IPS-18a (cell line): ENCODE measurements at regions not wholly inside any gene's neighbourhood (a gene's known extent, or its start where the extent isn't known, plus 50 kb on each side); places are given as distances from the start of the nearest gene placed in this dataset.
"Not testable (repeated sequence)": the region's sequence is repeated elsewhere in the genome, so short reads cannot be mapped to it uniquely, and the experiment has no call there.

Experiments
- H3K27ac ChIP-seq: one replicate; pipeline ENCODE4 v1.5.1; 2013; ENCODE audit warnings: low read length
- H3K27me3 ChIP-seq: one replicate; pipeline ENCODE4 v1.6.1; 2013; ENCODE audit warnings: mild to moderate bottlenecking, low read length; ENCODE audit not compliant: control insufficient read depth, insufficient read depth
- H3K36me3 ChIP-seq: one replicate; pipeline ENCODE4 v1.6.1; 2013; ENCODE audit warnings: low read depth, low read length; ENCODE audit not compliant: control insufficient read depth
- H3K4me1 ChIP-seq: one replicate; pipeline ENCODE4 v1.6.1; 2013; ENCODE audit warnings: low read depth, low read length; ENCODE audit not compliant: control insufficient read depth
- H3K4me3 ChIP-seq: one replicate; pipeline ENCODE4 v1.5.1; 2013; ENCODE audit warnings: low read length
- H3K9ac ChIP-seq: one replicate; pipeline ENCODE4 v1.6.1; 2013; ENCODE audit warnings: mild to moderate bottlenecking, low read length, moderate library complexity
- H3K9me3 ChIP-seq: one replicate; pipeline ENCODE4 v1.6.1; 2013; ENCODE audit warnings: low read depth, low read length; ENCODE audit not compliant: control insufficient read depth

GRCh38 chrX:13375596-13375995 lies 55.7 kb upstream of the ATXN3L start:
- H3K9me3 ChIP-seq, H3K27ac ChIP-seq, H3K36me3 ChIP-seq, H3K4me1 ChIP-seq, H3K4me3 ChIP-seq, H3K27me3 ChIP-seq, H3K9ac ChIP-seq: not testable (repeated sequence)

DNA sequence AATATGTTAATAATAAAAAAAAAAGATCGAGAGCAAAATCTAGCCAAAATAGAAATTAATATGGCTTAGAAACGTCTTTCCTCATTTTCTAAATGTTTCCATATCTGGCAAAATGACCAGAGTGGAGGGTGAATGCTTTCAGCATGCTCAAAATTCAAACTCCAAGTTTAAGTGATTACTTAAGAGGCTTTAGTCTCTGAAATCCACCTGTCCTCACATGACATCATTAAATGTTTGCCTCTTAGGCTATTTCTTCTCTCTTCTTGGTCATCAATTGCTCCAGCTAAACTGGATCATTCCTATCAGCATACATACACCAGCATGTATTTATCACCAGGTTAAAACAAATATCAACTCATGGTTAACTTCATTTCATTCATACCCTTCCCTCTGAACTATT lies 54.5 kb upstream of the ATXN3L start:
- H3K27ac ChIP-seq: no peak overlapping the region
- H3K4me1 ChIP-seq: peaks cover 7% of the 10 kb centered on the region
- H3K9ac ChIP-seq: no peak overlapping the region
- no peaks in the 10 kb centered on the region for H3K9me3 ChIP-seq
- H3K4me3 ChIP-seq: no peak overlapping the region
- no peaks in the 10 kb centered on the region for H3K27me3 ChIP-seq
- no peaks in the 10 kb centered on the region for H3K36me3 ChIP-seq

GRCh38 chrX:13373431-13374187 lies 53.8 kb upstream of the ATXN3L start:
- Histone ChIP-seq H3K27me3 (no peaks in the 10 kb centered on the region), H3K4me1 (peaks cover 13% of the 10 kb centered on the region), H3K9ac (no peak overlapping the region), H3K36me3 (no peaks in the 10 kb centered on the region), H3K4me3 (no peak overlapping the region), H3K9me3 (no peaks in the 10 kb centered on the region), H3K27ac (no peak overlapping the region)

DNA sequence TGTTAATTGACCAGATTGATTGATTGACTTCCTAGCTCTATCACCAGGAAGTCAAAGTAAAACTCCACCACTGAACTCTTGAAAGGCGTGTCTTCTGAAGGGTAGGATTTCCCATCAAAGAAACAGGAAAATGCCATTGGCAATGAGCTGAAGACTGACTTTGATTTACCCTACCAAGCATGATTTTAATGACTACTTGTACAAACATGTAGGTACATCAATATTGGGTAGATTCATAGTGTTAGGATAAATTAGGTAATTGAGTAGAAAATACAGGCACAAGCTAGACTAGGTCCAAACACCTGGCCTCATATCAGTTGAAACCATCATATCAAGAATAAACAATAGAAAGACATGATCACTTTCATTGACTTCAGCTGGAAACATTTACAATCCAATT lies 53.2 kb upstream of the ATXN3L start:
- Histone ChIP-seq H3K4me1 (peaks cover 19% of the 10 kb centered on the region), H3K27ac (no peak overlapping the region), H3K36me3 (no peaks in the 10 kb centered on the region), H3K4me3 (no peak overlapping the region), H3K9me3 (no peaks in the 10 kb centered on the region), H3K27me3 (no peaks in the 10 kb centered on the region), H3K9ac (no peak overlapping the region)

DNA sequence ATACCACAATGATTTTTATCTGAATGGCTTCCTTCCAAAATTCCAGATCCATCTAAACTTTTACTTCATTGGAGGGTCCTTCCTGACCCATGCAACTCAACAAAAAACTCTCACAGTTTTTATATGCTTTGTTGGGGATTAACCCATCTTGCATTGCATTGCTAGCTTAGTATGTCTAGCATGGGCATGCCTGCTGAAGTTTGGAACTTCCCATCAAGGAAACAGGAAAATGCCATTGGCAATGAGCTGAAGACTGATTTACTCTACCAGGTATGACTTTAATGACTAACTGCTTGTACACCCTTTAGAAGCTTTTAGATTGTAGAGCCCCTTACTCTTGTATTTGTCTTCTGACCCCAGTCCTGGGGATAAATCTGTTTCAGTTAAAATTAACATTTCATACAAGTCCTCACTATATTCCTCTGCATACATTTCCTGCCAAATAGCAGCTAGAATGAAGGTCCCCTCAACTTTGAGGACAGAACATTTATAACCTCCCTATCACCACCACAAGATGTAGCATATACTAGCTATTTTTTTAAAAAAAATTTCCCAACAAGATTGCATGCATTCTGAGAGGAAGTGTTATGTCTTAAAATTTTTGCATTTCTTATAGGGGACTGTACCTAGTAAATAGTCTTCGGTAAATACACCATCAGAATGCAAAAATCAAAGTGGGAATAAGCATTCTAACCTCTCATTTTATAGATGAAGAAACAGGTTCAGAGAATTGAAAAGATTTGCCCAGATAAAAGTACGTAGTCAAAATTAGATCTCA lies 52.5 kb upstream of the ATXN3L start:
- no peaks in the 10 kb centered on the region for H3K36me3 ChIP-seq
- H3K27me3 ChIP-seq: no peaks in the 10 kb centered on the region
- H3K4me3 ChIP-seq: no peak overlapping the region
- H3K9me3 ChIP-seq: no peaks in the 10 kb centered on the region
- H3K9ac ChIP-seq: no peak overlapping the region
- H3K27ac ChIP-seq: no peak overlapping the region
- H3K4me1 ChIP-seq: peaks cover 22% of the 10 kb centered on the region

DNA sequence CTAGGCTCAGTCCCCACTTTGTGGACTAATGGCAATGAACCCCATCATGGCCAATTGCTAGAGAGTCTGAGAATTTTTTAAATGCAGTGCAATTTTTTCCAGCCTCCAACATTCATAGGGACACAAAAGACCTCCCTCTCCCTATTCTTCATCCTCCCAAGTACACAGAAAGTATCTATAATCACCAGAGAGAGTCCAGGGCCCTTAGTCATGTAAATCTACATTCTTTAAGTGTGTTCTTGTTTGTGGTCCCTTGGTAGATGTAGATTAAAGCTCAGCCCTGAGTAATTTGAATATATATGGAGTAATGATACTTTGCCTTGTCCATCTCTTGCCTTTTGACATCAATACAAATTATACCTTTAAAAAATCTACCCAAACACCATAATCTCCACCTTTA lies 51.3 kb upstream of the ATXN3L start:
- no peak overlapping the region for H3K27ac ChIP-seq
- no peaks in the 10 kb centered on the region for H3K9me3 ChIP-seq
- H3K4me3 ChIP-seq: no peak overlapping the region
- H3K4me1 ChIP-seq: peaks cover 22% of the 10 kb centered on the region
- no peaks in the 10 kb centered on the region for H3K27me3 ChIP-seq
- no peaks in the 10 kb centered on the region for H3K36me3 ChIP-seq
- H3K9ac ChIP-seq: no peak overlapping the region

GRCh38 chrX:13370713-13371112 lies 50.9 kb upstream of the ATXN3L start:
- H3K9me3 ChIP-seq: no peaks in the 10 kb centered on the region
- no peak overlapping the region for H3K9ac ChIP-seq
- no peak overlapping the region for H3K4me3 ChIP-seq
- no peak overlapping the region for H3K27ac ChIP-seq
- H3K4me1 ChIP-seq: peaks cover 22% of the 10 kb centered on the region
- no peaks in the 10 kb centered on the region for H3K36me3 ChIP-seq
- no peaks in the 10 kb centered on the region for H3K27me3 ChIP-seq
